Hematopoietic multipotent progenitor cell treated with erythropoietin and hydrocortisone succinate and interleukin-3 and kit ligand, for 8 days (in vitro differentiated cells): ENCODE measurements at regions not wholly inside any gene's neighbourhood (a gene's known extent, or its start where the extent isn't known, plus 50 kb on each side); places are given as distances from the start of the nearest gene placed in this dataset.
"Not testable (repeated sequence)": the region's sequence is repeated elsewhere in the genome, so short reads cannot be mapped to it uniquely, and the experiment has no call there.

Experiments used
- DNase-seq: peaks from one replicate; pipeline ENCODE4 v3.0.0-alpha.2; 2015

- no peak for DNase-seq
These were observed 392.5 kb downstream of the ZNF674 start for GRCh38 chrX:46152756-46153155.

GRCh38 chrX:46151332-46151731 lies 393.9 kb downstream of the ZNF674 start:
- not testable (repeated sequence) for DNase-seq

- DNase-seq: no peak
These were observed 400.7 kb downstream of the ZNF674 start for GRCh38 chrX:46144566-46144965.

- no peak for DNase-seq
These were observed 404.9 kb downstream of the ZNF674 start for GRCh38 chrX:46140272-46140671.

- DNase-seq: no peak
These were observed 415.0 kb downstream of the ZNF674 start for GRCh38 chrX:46130247-46130646.

- DNase-seq: no peak
These were observed 420.1 kb downstream of the ZNF674 start for GRCh38 chrX:46125111-46125510.

- DNase-seq: no peak
These were observed 428.0 kb downstream of the ZNF674 start for GRCh38 chrX:46117234-46117633.

GRCh38 chrX:46087310-46087709 lies 457.9 kb downstream of the ZNF674 start:
- DNase-seq: not testable (repeated sequence)

GRCh38 chrX:46080121-46080520 lies 465.1 kb downstream of the ZNF674 start:
- not testable (repeated sequence) for DNase-seq

GRCh38 chrX:46072791-46073190 lies 472.4 kb downstream of the ZNF674 start:
- no peak for DNase-seq

- no peak for DNase-seq
These were observed 472.8 kb downstream of the ZNF674 start for GRCh38 chrX:46072372-46072771.

GRCh38 chrX:46070421-46070820 lies 474.8 kb downstream of the ZNF674 start:
- no peak for DNase-seq

GRCh38 chrX:46059316-46059715 lies 485.9 kb downstream of the ZNF674 start:
- DNase-seq: no peak

GRCh38 chrX:46044486-46044885 lies 500.7 kb downstream of the ZNF674 start:
- DNase-seq: no peak

GRCh38 chrX:46040001-46040400 lies 505.2 kb downstream of the ZNF674 start:
- no peak for DNase-seq

GRCh38 chrX:46039526-46039925 lies 505.7 kb downstream of the ZNF674 start:
- no peak for DNase-seq

- no peak for DNase-seq
These were observed 508.7 kb downstream of the ZNF674 start for GRCh38 chrX:46036508-46036907.

- DNase-seq: no peak
These were observed 510.4 kb downstream of the ZNF674 start for GRCh38 chrX:46034868-46035267.

- no peak for DNase-seq
These were observed 515.4 kb downstream of the ZNF674 start for GRCh38 chrX:46029777-46030176.

GRCh38 chrX:46016296-46016695 lies 528.9 kb downstream of the ZNF674 start:
- no peak for DNase-seq

GRCh38 chrX:46015653-46016052 lies 529.6 kb downstream of the ZNF674 start:
- no peak for DNase-seq

GRCh38 chrX:45992402-45993123 lies 552.7 kb downstream of the ZNF674 start:
- DNase-seq: no peak

GRCh38 chrX:45986971-45987370 lies 558.2 kb downstream of the ZNF674 start:
- no peak for DNase-seq

- DNase-seq: no peak
These were observed 559.1 kb downstream of the ZNF674 start for GRCh38 chrX:45986081-45986480.
